ENCODE measurements at regions not wholly inside any gene's neighbourhood (a gene's known extent, or its start where the extent isn't known, plus 50 kb on each side); places are given as distances from the start of the nearest gene placed in this dataset.

GRCh38 chr7:39824456-39825200 lies 125.4 kb upstream of the CDK13 start:
- H4K20me1 ChIP-seq (ENCODE audit: insufficient read depth): no peaks in the 10 kb centered on the region
- no peak overlapping the region for H3K9ac ChIP-seq (ENCODE audit: low read length)
- no peaks in the 10 kb centered on the region for H3K9me3 ChIP-seq (ENCODE audit: control insufficient read depth in 1 of 2, insufficient read depth in 1 of 2, low read depth in 1 of 2, low read length in 2 of 2)
- no peak for TF ChIP-seq TCF7L2 (IDR thresholded peaks at IDR 0.05; ENCODE audit: borderline replicate concordance, extremely low read depth, insufficient read depth, insufficient read length)
- no peak for TF ChIP-seq CBX3 (IDR thresholded peaks at IDR 0.05; ENCODE audit: low read depth)
- TF ChIP-seq POLR2A (IDR thresholded peaks at IDR 0.05; ENCODE audit: borderline replicate concordance, extremely low read depth, insufficient read depth, insufficient read length): no peak
- TF ChIP-seq ATF3 (IDR thresholded peaks at IDR 0.05): no peak
- no peak for TF ChIP-seq ZFX (IDR thresholded peaks at IDR 0.05)
- TF ChIP-seq EZH2 (IDR thresholded peaks at IDR 0.05): no peak
- TF ChIP-seq CTCF (IDR thresholded peaks at IDR 0.05 in 2 of 3, conservative IDR thresholded peaks at IDR 0.05 in 1 of 3; ENCODE audit: borderline replicate concordance in 1 of 3, insufficient read depth in 1 of 3, low read depth in 2 of 3, low read length in 2 of 3): no peak
- TF ChIP-seq EGR1 (IDR thresholded peaks at IDR 0.05; ENCODE audit: low read depth): no peak
- no peak for TF ChIP-seq CEBPB (IDR thresholded peaks at IDR 0.05; ENCODE audit: low read depth)
- TF ChIP-seq SIN3A (IDR thresholded peaks at IDR 0.05; ENCODE audit: low read depth): no peak
- no peak for TF ChIP-seq SP1 (IDR thresholded peaks at IDR 0.05; ENCODE audit: low read depth)
- no peak for TF ChIP-seq ZNF274 (IDR thresholded peaks at IDR 0.05; ENCODE audit: low read depth, low read length)
- no peak for TF ChIP-seq MAX (IDR thresholded peaks at IDR 0.05)
- TF ChIP-seq JUND (IDR thresholded peaks at IDR 0.05): no peak
- TF ChIP-seq POLR2AphosphoS5 (IDR thresholded peaks at IDR 0.05; ENCODE audit: low read depth, low read length): no peak
- no peak for TF ChIP-seq ELF1 (IDR thresholded peaks at IDR 0.05; ENCODE audit: borderline replicate concordance, low read depth)
- no peak for TF ChIP-seq YY1 (IDR thresholded peaks at IDR 0.05; ENCODE audit: extremely low read depth, insufficient replicate concordance, low read depth, low read length)
- no peak for TF ChIP-seq RAD21 (IDR thresholded peaks at IDR 0.05; ENCODE audit: low read depth)
- TF ChIP-seq SRF (IDR thresholded peaks at IDR 0.05; ENCODE audit: low read depth): no peak
- ChIA-PET CTCF (no interaction called here), RAD21 (ENCODE audit: low non-redundant PET in 1 of 2, low total read pairs in 2 of 2, uncharacterized antibody in 2 of 2, unreplicated experiment in 2 of 2) (no interaction called here), POLR2A (no interaction called here)
- no peak overlapping the region for H2AFZ ChIP-seq (ENCODE audit: low read depth, low read length, poor library complexity, severe bottlenecking)
- no peaks in the 10 kb centered on the region for H3K36me3 ChIP-seq (ENCODE audit: control insufficient read depth in 1 of 2, insufficient read depth in 2 of 2, low read length in 2 of 2)
- DNase-seq (ENCODE audit: low read depth, low spot score) (no peak), ATAC-seq (no peak)
- intact Hi-C loops (cut with micrococcal nuclease): no loop called here
- no TSS peak for BruUV-seq (replicated peaks)
- H3K79me2 ChIP-seq (ENCODE audit: insufficient read depth, low read length): no peaks in the 10 kb centered on the region
- H3K27me3 ChIP-seq (ENCODE audit: insufficient read depth, low read length): no peaks in the 10 kb centered on the region
- no peak overlapping the region for H3K27ac ChIP-seq (ENCODE audit: low read depth, low read length)
- no peaks in the 10 kb centered on the region for H3K9me2 ChIP-seq (ENCODE audit: insufficient read depth)
- no peak overlapping the region for H3K4me3 ChIP-seq (replicated peaks in 1 of 2; ENCODE audit: low read depth in 1 of 2, low read length in 2 of 2)
- H3K4me2 ChIP-seq (ENCODE audit: low read length): no peak overlapping the region
- H3K4me1 ChIP-seq (ENCODE audit: control insufficient read depth in 1 of 2, insufficient read depth in 2 of 2, low read length in 2 of 2): no peaks in the 10 kb centered on the region
